K562 (cell line): ENCODE measurements at regions not wholly inside any gene's neighbourhood (a gene's known extent, or its start where the extent isn't known, plus 50 kb on each side); places are given as distances from the start of the nearest gene placed in this dataset.
A peak's percentile ranks its signal among the peaks of the same experiment; 100 is the strongest.

Experiments
- ATAC-seq: fragments of 200-7000 bp; cut with Tn5 transposase; 3 replicates; pipeline ENCODE4 v1.9.1; 2020; ENCODE audit warnings: moderate library complexity
- BruUV-seq: library from RNA; stranded (reverse); fragments of 400-500 nt; replicated peaks from 2 replicates; lab custom pipeline; 2021; lab: Mats Ljungman, UMichigan
- CTCF ChIA-PET: fragments of 300-600 bp; formaldehyde crosslinking; extraction: SDS; loops from one replicate; lab custom pipeline; 2021; ENCODE audit warnings: low intra/inter-chr PET ratio; lab: Yijun Ruan, JAX
- POLR2A ChIA-PET: fragments of 300-600, 350-650 bp; sonication (Branson Sonifier 250); formaldehyde crosslinking; extraction: SDS; loops from one replicate; lab custom pipeline; 2021; ENCODE audit warnings: antibody characterized with exemption, inconsistent platforms; lab: Yijun Ruan, JAX
- DNase-seq, 4 experiments: peaks; one replicate each; pipeline versions ENCODE4 v3.0.0 to v3.0.0-alpha.2; 2011 to 2018; ENCODE audit warnings: low spot score in 3 of 4, mixed read lengths in 3 of 4; ENCODE audit errors: extremely low read depth in 1 of 4
- FAIRE-seq: peaks from 2 replicates; lab custom pipeline; 2011; peaks lifted over from hg19 to GRCh38; lab: Jason Lieb, UNC
- H2AFZ ChIP-seq: 2 replicates; pipeline ENCODE4 v1.6.0; 2011; ENCODE audit warnings: low read depth, low read length, control low read depth, inconsistent platforms
- H3K27ac ChIP-seq: fragments of 200-600 bp; 3 replicates; pipeline ENCODE4 v1.8.0; 2011; ENCODE audit warnings: low read depth, mild to moderate bottlenecking, control low read depth, inconsistent platforms, low read length, moderate library complexity, mixed read lengths; ENCODE audit errors: extremely low read depth
- H3K27me3 ChIP-seq, 2 experiments: fragments of 300-600 bp in 1 of 2; 2 replicates in 1 of 2; 3 replicates in 1 of 2; pipeline versions ENCODE4 v1.6.0 to v1.8.0; 2011; ENCODE audit warnings: inconsistent platforms in 2 of 2, low read length in 2 of 2, mild to moderate bottlenecking in 1 of 2, mixed read lengths in 1 of 2, moderate library complexity in 1 of 2; ENCODE audit not compliant: control insufficient read depth in 2 of 2, insufficient read depth in 2 of 2
- H3K36me3 ChIP-seq: fragments of 300-600 bp; 3 replicates; pipeline ENCODE4 v1.8.0; 2011; ENCODE audit warnings: mild to moderate bottlenecking, low read length, inconsistent platforms; ENCODE audit not compliant: control insufficient read depth, insufficient read depth
- H3K4me1 ChIP-seq, 2 experiments: fragments of 200-600 bp in 1 of 2; replicated peaks in 1 of 2; 2 replicates in 1 of 2; 3 replicates in 1 of 2; pipeline versions ENCODE4 v1.5.1 to v1.8.0; 2011; ENCODE audit warnings: inconsistent platforms in 2 of 2, low read length in 2 of 2, mild to moderate bottlenecking in 1 of 2, mixed read lengths in 1 of 2, moderate library complexity in 1 of 2; ENCODE audit not compliant: control insufficient read depth in 2 of 2, insufficient read depth in 2 of 2
- H3K4me2 ChIP-seq: 2 replicates; pipeline ENCODE4 v1.6.1; 2011; ENCODE audit warnings: low read length, control low read depth, inconsistent platforms, mixed read lengths; ENCODE audit not compliant: insufficient read depth
- H3K4me3 ChIP-seq: fragments of 200-600 bp; sonication (generic), shearing (Covaris generic); 2 replicates; pipeline ENCODE4 v1.5.1; 2016; ENCODE audit warnings: control low read depth, inconsistent platforms
- H3K79me2 ChIP-seq: fragments of 200-600 bp; 3 replicates; pipeline ENCODE4 v1.8.0; 2011; ENCODE audit warnings: low read length, inconsistent platforms; ENCODE audit not compliant: control insufficient read depth, insufficient read depth
- H3K9ac ChIP-seq, 2 experiments: 2 replicates each; pipeline versions ENCODE4 v1.6.0 to v1.6.1; 2011; ENCODE audit warnings: low read depth in 2 of 2, low read length in 2 of 2, control low read depth in 1 of 2, inconsistent platforms in 1 of 2, mild to moderate bottlenecking in 1 of 2, mixed read lengths in 1 of 2; ENCODE audit not compliant: insufficient read depth in 1 of 2
- H3K9me1 ChIP-seq: one replicate; pipeline ENCODE4 v1.6.0; 2011; ENCODE audit warnings: inconsistent platforms, mild to moderate bottlenecking, low read length, moderate library complexity; ENCODE audit not compliant: control insufficient read depth, insufficient read depth
- H3K9me3 ChIP-seq: replicated peaks from 2 replicates; pipeline ENCODE4 v1.5.1; 2011; ENCODE audit warnings: low read depth, low read length, inconsistent platforms; ENCODE audit not compliant: control insufficient read depth, insufficient read depth
- H4K20me1 ChIP-seq: replicated peaks from 2 replicates; pipeline ENCODE4 v1.6.1; 2011; ENCODE audit warnings: low read length, inconsistent platforms, mixed read lengths; ENCODE audit not compliant: control insufficient read depth, insufficient read depth
- BRF1 ChIP-seq: IDR thresholded peaks from 3 replicates; pipeline ENCODE4 v1.6.1; 2011; ENCODE audit warnings: borderline replicate concordance, mild to moderate bottlenecking; ENCODE audit not compliant: insufficient read length; ENCODE audit errors: extremely low read depth
- CLOCK ChIP-seq: fragments of 250-450 bp; sonication (Bioruptor Pico); IDR thresholded peaks from 2 replicates; pipeline ENCODE4 v1.4.0; 2020; ENCODE audit warnings: mild to moderate bottlenecking, moderate library complexity, borderline replicate concordance
- ETV1 ChIP-seq: fragments of 450-650 bp; conservative IDR thresholded peaks from 2 replicates; pipeline ENCODE4 v1.6.1; 2016; ENCODE audit warnings: missing genetic modification characterization, control low read depth, low read depth, missing compliant biosample characterization
- GABPB2 ChIP-seq: fragments of 250-450 bp; sonication (Bioruptor Pico); conservative IDR thresholded peaks from 2 replicates; pipeline ENCODE4 v1.5.1; 2021; ENCODE audit warnings: mild to moderate bottlenecking
- NR4A1 ChIP-seq, 2 experiments: fragments of 250-450 bp in 1 of 2; fragments of 450-650 bp in 1 of 2; sonication (Bioruptor Pico) in 1 of 2; IDR thresholded peaks; 2 replicates each; pipeline versions ENCODE4 v1.4.0 to v1.6.1; 2016 to 2020; ENCODE audit warnings: mild to moderate bottlenecking in 2 of 2, missing compliant biosample characterization in 1 of 2, missing genetic modification characterization in 1 of 2, moderate library complexity in 1 of 2
- RREB1 ChIP-seq: fragments of 250-450 bp; sonication (Bioruptor Pico); IDR thresholded peaks from 2 replicates; pipeline ENCODE4 v1.4.0; 2020
- SIN3A ChIP-seq, 2 experiments: fragments of 150-350 bp in 1 of 2; IDR thresholded peaks; 2 replicates each; pipeline ENCODE4 v1.6.1; 2011 to 2016; ENCODE audit warnings: borderline replicate concordance in 2 of 2, low read depth in 2 of 2, low read length in 2 of 2, mild to moderate bottlenecking in 2 of 2, moderate library complexity in 2 of 2; ENCODE audit not compliant: control insufficient read depth in 1 of 2
- THRA ChIP-seq: fragments of 450-650 bp; IDR thresholded peaks from 2 replicates; pipeline ENCODE4 v1.6.1; 2017; ENCODE audit warnings: mild to moderate bottlenecking, moderate library complexity
- ZNF3 ChIP-seq: fragments of 250-450 bp; sonication (Bioruptor Pico); IDR thresholded peaks from 2 replicates; pipeline ENCODE4 v1.5.0; 2021; ENCODE audit warnings: mild to moderate bottlenecking, moderate library complexity
- ZNF695 ChIP-seq: fragments of 450-650 bp; formaldehyde crosslinking; IDR thresholded peaks from 2 replicates; pipeline ENCODE4 v1.4.0; 2020; ENCODE audit warnings: mild to moderate bottlenecking, moderate library complexity
- WGBS: fragments of 100-300 bp; shearing (Covaris generic); methylation state at CpG from one replicate; pipeline ENCODE4 v1.1.6; 2016; ENCODE audit warnings: low coverage, mixed read lengths; ENCODE audit not compliant: insufficient coverage; ENCODE audit errors: missing lambda C conversion rate; 5-methylcytosine and 5-hydroxymethylcytosine counted together
- in situ Hi-C: fragments of 300-500 bp; cut with MboI; formaldehyde crosslinking; loops from 4 replicates; pipeline ENCODE4 v1.15.0; 2018; ENCODE audit warnings: inconsistent platforms, mixed read lengths
- intact Hi-C: fragments of 100-400 bp; cut with micrococcal nuclease; formaldehyde crosslinking; loops from 2 replicates; pipeline ENCODE4 v1.14.2; 2022

- H3K27me3 ChIP-seq, result no peaks in the 10 kb centered on the region
- FAIRE-seq (no peak), ATAC-seq (peak; percentile 22; the same call in 1 of the 3 replicates), DNase-seq (no peak)
- no peaks in the 10 kb centered on the region; a peak in 2 of 5 replicates for H3K4me1 ChIP-seq
- in situ Hi-C loops, result no loop called here
- H3K4me2 ChIP-seq, result no peak overlapping the region
- H3K9me3 ChIP-seq, result no peaks in the 10 kb centered on the region
- H3K9me1 ChIP-seq, result no peaks in the 10 kb centered on the region
- H4K20me1 ChIP-seq, result no peaks in the 10 kb centered on the region
- intact Hi-C loops, result no loop called here
- no peak overlapping the region for H3K4me3 ChIP-seq
- H2AFZ ChIP-seq, result peak overlapping the region; percentile 61; the same call in 1 of the 2 replicates
- no peaks in the 10 kb centered on the region for H3K79me2 ChIP-seq
- no peaks in the 10 kb centered on the region for H3K36me3 ChIP-seq
- WGBS, result 36% methylated on average over 3 of the region's 3 CpGs
- no peak overlapping the region for H3K27ac ChIP-seq
- H3K9ac ChIP-seq, result no peak overlapping the region
- TF ChIP-seq ETV1 (tag) (no peak), THRA (no peak), NR4A1 (CRISPR knock-in tag; IDR thresholded peaks at IDR 0.05) (no peak), NR4A1 (tag; IDR thresholded peaks at IDR 0.05) (no peak), CLOCK (CRISPR knock-in tag) (no peak), BRF1 (no peak), ZNF3 (CRISPR knock-in tag) (no peak), RREB1 (CRISPR knock-in tag) (no peak), ZNF695 (CRISPR knock-in tag) (no peak), GABPB2 (no peak), SIN3A (IDR thresholded peaks at IDR 0.05; ENCODE audit: borderline replicate concordance in 2 of 2, control insufficient read depth in 1 of 2, low read depth in 2 of 2, low read length in 2 of 2) (no peak)
- no TSS peak for BruUV-seq
- ChIA-PET CTCF (no interaction called here), POLR2A (interaction anchor here (0.7 to 1.5 kb wide), 4 partner anchors 9 to 265 kb away, joined by 3 to 5 read pairs (median 3); no protein-coding TSS in a partner anchor)
Observed at GRCh38 chr12:93008044-93008778, 79.1 kb upstream of the EEA1 start.
